ENCODE measurements at regions not wholly inside any gene's neighbourhood (a gene's known extent, or its start where the extent isn't known, plus 50 kb on each side); places are given as distances from the start of the nearest gene placed in this dataset.
"Not testable (repeated sequence)": the region's sequence is repeated elsewhere in the genome, so short reads cannot be mapped to it uniquely, and the experiment has no call there.

GRCh38 chr3:177463863-177464262 is 266.6 kb upstream of the TBL1XR1 start:
- DNase-seq = no peak

- no peak for DNase-seq
Observed at GRCh38 chr3:177464392-177465256, 267.3 kb upstream of the TBL1XR1 start.

GRCh38 chr3:177465257-177465642 is 268.0 kb upstream of the TBL1XR1 start:
- no peak for DNase-seq

- DNase-seq = no peak
Observed at GRCh38 chr3:177466074-177466473, 268.8 kb upstream of the TBL1XR1 start.

GRCh38 chr3:177466622-177467021 is 269.3 kb upstream of the TBL1XR1 start:
- DNase-seq = not testable (repeated sequence)

GRCh38 chr3:177467247-177467985 is 270.1 kb upstream of the TBL1XR1 start:
- DNase-seq = no peak

- DNase-seq = no peak
Observed at GRCh38 chr3:177468331-177468730, 271.0 kb upstream of the TBL1XR1 start.

- DNase-seq = no peak
Observed at GRCh38 chr3:177468816-177469215, 271.5 kb upstream of the TBL1XR1 start.

GRCh38 chr3:177469216-177469615 is 271.9 kb upstream of the TBL1XR1 start:
- no peak for DNase-seq

GRCh38 chr3:177470197-177470941 is 273.1 kb upstream of the TBL1XR1 start:
- DNase-seq = no peak

- DNase-seq = no peak
Observed at GRCh38 chr3:177471733-177472480, 274.6 kb upstream of the TBL1XR1 start.

- DNase-seq = no peak
Observed at GRCh38 chr3:177473184-177473583, 275.9 kb upstream of the TBL1XR1 start.

- no peak for DNase-seq
Observed at GRCh38 chr3:177473903-177474302, 276.6 kb upstream of the TBL1XR1 start.

GRCh38 chr3:177474652-177475355 is 277.5 kb upstream of the TBL1XR1 start:
- no peak for DNase-seq

- DNase-seq = no peak
Observed at GRCh38 chr3:177475356-177475665, 278.0 kb upstream of the TBL1XR1 start.

GRCh38 chr3:177476495-177476894 is 279.2 kb upstream of the TBL1XR1 start:
- no peak for DNase-seq

- DNase-seq = no peak
Observed at GRCh38 chr3:177476921-177477435, 279.7 kb upstream of the TBL1XR1 start.

GRCh38 chr3:177478170-177478867 is 281.0 kb upstream of the TBL1XR1 start:
- no peak for DNase-seq

- DNase-seq = no peak
Observed at GRCh38 chr3:177479630-177480029, 282.3 kb upstream of the TBL1XR1 start.

- no peak for DNase-seq
Observed at GRCh38 chr3:177481329-177481728, 284.0 kb upstream of the TBL1XR1 start.

- DNase-seq = no peak
Observed at GRCh38 chr3:177482048-177482691, 284.9 kb upstream of the TBL1XR1 start.
